OCI-M2 (cell line): ENCODE measurements at regions not wholly inside any gene's neighbourhood (a gene's known extent, or its start where the extent isn't known, plus 50 kb on each side); places are given as distances from the start of the nearest gene placed in this dataset.
"Not testable (repeated sequence)": the region's sequence is repeated elsewhere in the genome, so short reads cannot be mapped to it uniquely, and the experiment has no call there.

Experiments
- DNase-seq: peaks from one replicate; lab custom pipeline; 2025; ENCODE audit not compliant: unreplicated experiment; lab: John Stamatoyannopoulos, UW

- no peak for DNase-seq
These were observed 78.2 kb upstream of the PTPRK start for GRCh38 chr6:128598571-128598970.

- DNase-seq: no peak
These were observed 77.6 kb upstream of the PTPRK start for GRCh38 chr6:128597956-128598355.

GRCh38 chr6:128597004-128597403 lies 76.6 kb upstream of the PTPRK start:
- no peak for DNase-seq

- DNase-seq: no peak
These were observed 75.1 kb upstream of the PTPRK start for GRCh38 chr6:128595544-128595943.

GRCh38 chr6:128586095-128586494 lies 65.7 kb upstream of the PTPRK start:
- DNase-seq: no peak

- DNase-seq: no peak
These were observed 60.1 kb upstream of the PTPRK start for GRCh38 chr6:128580224-128581110.

- DNase-seq: not testable (repeated sequence)
These were observed 54.9 kb upstream of the PTPRK start for GRCh38 chr6:128575254-128575653.

GRCh38 chr6:128574402-128574801 lies 54.0 kb upstream of the PTPRK start:
- DNase-seq: no peak

- no peak for DNase-seq
These were observed 52.6 kb upstream of the PTPRK start for GRCh38 chr6:128573036-128573435.

- DNase-seq: no peak
These were observed 51.9 kb upstream of the PTPRK start for GRCh38 chr6:128572294-128572693.

- DNase-seq: no peak
These were observed 50.3 kb upstream of the PTPRK start for GRCh38 chr6:128570680-128571063.

GRCh38 chr6:128569732-128570679 lies 49.6 kb upstream of the PTPRK start:
- no peak for DNase-seq
